NCI-H1105 (cell line): ENCODE measurements at regions not wholly inside any gene's neighbourhood (a gene's known extent, or its start where the extent isn't known, plus 50 kb on each side); places are given as distances from the start of the nearest gene placed in this dataset.
"Not testable (repeated sequence)": the region's sequence is repeated elsewhere in the genome, so short reads cannot be mapped to it uniquely, and the experiment has no call there.

Experiments used
- DNase-seq: peaks from one replicate; lab custom pipeline; 2025; lab: John Stamatoyannopoulos, UW

DNA sequence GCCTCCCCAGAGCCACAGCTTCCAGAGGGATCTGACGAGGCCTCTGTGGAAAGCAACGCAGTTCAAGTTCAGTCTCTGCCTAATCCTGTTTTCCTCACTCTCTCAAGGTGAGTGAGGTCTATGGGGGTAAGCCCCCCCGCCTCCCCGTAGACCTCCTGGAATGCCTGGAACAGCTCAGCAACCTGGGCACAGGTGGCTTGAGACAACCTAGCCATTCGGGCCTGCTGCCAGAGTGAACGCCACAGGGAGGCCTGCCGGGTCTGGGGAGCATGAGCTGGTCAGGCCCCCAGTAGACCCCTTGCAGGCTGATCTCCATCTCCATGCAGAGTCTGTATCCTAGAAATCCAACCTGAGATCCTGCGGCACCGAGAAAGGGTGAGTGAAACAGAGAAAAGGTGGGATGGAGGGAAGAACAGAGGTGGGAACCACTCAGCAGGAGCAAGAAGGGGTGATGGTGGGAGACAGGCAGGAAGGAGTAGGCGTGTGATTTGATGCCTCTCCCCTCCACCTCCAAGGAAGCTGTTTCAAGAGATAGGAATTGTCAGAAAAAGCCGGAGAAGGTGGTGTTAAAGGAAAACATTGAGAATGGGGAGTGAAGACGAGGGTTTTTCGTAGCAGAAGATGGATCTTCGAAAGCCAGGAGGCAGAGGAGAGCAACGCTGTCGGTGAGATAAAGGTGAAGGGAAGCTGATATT lies 123.1 kb upstream of the PRMT8 start:
- no peak for DNase-seq

DNA sequence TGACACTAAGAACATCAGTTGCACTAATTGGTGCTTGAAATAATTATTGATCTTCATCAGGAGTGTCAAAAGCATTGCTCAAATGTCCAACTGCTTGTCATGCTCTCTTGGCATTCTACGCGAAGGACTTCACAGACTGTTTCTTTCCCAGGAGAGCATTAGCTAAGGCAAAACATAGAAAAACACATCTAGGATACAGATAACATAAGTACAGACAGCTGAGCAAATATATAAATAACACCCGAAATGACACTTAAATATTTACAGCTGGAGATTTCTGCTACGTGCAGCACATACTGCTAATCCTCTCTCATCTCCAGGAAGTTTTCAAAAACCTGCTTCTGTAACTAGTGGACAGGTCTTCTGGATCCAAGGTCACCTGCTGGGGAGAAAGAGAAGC lies 120.0 kb upstream of the PRMT8 start:
- DNase-seq, result peak; percentile 53

DNA sequence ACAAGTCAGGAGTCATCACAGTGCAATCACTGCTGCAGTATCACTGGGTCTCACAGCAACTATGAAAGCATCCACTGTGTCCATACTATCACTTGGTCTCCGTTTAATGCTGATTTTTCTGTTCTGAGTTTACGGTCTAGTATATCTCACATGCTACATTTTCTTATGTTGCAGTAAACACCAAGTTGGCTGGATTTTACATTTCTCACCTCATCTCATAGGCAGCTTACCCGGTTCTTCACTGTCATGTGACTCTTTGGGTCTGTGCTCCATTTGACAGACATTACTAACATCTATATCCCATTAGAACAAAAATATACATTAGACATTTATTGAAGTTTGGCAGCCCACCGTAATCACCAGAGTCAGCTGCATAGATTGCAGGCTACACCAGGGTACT lies 115.7 kb upstream of the PRMT8 start:
- no peak for DNase-seq

DNA sequence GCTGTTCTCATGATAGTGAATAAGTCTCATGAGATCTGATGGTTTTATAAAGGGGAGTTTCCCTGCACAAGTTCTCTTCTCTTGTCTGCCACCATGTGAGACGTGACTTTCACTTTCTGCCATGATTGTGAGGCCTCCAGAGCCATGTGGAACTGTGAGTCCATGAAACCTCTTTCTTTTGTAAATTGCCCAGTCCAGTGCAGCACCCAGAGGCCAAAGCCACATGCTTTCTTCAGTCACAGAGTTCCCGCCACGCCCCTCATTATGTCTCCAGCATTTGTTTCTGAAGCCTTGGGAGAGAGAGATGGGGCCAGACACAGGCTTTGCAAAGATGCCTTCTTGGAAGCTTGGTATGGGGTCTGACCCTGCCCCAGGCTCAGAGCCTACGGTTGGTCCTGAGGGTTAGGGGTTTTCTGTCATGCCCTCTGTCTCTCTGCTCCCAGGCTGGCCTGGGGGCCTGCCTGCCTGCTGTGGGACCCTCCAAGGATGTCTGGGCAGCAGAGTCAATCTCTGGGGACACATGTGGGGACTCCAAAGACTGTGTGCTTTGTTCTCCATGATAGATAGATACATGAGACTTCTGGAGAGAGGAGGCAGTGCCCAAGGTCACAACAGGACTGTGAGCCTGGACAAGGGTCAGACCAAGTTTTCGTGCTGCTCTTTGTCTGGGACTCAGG lies 114.1 kb upstream of the PRMT8 start:
- DNase-seq, result no peak

DNA sequence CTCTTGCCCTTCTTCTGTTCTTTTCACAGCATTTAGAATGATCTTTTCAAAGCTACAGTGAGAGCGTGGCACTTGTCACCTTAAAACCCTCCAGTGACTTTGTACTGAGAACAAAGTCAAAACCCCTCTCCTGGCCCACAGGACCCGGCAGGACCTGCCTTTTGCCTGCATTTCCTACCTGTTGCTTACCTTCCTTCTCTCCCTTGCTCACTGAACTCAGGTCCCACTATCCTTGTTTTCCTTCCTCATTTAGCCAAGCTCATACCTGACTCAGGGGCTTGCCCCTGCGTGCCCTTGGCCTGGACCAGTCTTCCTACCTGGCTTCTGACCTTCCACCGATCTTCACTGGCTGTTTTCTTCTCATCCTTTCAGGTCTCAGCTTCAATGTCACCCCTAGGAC lies 112.3 kb upstream of the PRMT8 start:
- no peak for DNase-seq

DNA sequence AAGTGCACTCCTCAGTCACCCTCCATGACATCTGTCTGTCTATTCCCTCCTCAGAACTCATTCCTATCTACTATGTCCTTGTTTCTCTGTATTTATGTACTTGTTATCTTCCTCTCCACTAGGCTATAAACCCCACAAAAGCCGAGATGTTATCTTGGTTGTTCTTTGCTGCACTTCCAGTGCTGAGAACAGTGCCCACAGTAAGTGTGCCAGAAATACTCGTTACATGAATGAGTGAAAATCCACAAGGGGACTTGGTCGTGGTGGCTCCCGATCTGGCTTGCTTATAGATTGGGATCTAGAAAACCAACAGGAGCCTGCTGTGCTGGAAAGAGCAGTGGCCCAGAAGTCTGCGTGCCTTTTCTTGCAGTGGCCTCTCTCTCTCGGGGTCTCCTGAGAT lies 111.9 kb upstream of the PRMT8 start:
- no peak for DNase-seq

DNA sequence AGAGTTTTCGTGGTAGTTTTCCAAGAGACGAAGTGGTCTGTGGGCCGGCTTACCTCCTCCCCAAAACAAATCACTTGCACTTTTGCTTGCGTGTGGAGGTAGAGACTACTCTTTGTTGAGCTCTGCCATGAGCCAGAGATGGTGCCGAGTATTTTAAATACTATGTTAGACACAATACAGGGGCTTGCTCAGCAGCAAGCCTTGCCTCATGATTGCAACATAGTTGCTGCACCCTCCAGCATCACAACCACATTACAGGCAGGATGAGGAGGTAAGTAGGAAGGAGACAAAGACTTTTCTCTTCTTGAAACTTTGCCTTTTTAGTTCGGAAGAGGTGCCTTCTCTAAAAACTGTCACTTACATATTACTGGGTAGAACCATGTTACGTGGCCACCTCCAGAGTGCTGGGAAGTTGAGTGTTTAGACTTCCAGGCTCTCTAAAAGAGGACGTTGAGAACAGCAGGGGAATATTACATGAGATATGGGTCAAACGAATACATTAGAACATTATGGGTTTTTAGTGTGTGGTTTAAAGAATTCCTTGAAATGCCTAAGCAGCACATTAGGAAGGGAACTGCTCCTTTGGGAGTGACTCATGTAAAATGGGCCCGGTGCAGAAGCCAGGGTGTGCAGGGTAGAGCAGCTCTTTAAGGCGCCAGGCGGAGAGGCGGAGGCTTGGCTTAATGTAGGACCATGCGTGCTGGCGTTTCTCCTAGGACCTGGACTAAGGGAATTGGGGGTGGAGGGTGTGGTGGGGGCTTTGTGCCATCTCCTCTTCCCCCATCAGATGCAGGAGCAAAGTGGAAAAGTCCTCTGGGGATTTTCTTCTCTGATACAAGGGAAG lies 110.6 kb upstream of the PRMT8 start:
- no peak for DNase-seq

DNA sequence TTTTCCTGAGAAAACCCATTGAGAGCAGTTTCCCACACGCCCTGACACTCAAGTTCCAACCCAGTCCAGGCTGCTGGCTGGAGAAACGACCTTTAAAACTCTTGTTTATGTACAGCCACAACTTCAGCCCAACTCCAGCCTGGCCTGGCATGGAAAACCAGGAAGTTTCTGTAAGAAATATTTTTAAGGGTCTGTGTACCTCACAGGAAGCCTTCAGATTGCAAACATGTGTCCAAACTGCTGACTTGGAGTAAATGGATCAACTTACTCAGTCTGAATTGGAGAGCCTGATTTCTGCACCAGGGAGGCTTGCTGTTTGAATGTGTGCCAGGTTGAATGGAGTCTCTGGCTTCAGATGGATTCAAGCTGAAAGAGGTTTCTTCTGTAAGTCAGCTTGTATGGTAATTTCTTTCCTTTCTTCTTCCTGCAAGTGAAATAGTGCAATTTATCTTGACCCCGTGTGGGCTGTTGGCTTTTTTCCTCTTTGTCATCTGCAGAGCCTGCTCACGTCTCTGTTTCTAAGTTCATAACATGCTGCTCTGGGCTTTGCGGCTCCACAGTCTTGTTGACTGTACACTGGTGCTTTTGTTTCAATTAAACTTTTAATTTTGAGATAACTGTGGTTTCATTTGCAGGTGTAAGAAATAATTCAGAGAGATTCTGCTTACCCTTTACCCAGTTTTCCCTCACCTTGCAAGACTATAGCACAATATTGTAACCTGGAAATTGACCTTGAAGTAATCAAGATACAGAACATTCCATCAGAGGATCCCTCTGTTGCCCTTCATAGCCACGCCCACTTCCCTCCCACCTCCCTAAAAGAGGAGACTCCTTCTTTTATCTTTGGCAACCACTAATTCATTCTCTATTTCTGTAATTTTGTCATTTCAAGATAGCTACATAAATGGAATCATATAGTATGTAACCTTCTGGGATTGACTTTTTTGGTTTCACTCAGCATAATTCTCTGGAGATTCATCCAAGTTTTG lies 109.7 kb upstream of the PRMT8 start:
- no peak for DNase-seq

DNA sequence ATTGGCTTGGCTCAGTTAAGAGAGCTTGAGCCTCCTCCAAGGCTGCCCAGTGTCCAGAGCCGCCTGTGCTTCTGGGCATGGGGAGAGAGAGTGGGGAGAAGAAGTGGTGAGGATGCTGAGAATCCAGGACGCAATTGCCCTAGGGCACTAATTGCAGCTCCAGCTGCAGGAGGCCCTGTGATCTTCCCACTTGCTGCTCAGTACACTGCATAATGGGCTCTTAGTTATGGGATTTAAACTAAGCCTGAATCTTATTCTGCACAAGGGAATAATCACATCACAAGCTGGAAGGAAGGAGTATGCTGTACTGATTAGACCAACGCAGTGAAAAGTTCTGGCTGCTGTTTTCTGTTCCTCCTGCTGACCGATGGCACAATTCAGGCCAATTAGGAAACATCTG lies 101.0 kb upstream of the PRMT8 start:
- DNase-seq, result no peak

DNA sequence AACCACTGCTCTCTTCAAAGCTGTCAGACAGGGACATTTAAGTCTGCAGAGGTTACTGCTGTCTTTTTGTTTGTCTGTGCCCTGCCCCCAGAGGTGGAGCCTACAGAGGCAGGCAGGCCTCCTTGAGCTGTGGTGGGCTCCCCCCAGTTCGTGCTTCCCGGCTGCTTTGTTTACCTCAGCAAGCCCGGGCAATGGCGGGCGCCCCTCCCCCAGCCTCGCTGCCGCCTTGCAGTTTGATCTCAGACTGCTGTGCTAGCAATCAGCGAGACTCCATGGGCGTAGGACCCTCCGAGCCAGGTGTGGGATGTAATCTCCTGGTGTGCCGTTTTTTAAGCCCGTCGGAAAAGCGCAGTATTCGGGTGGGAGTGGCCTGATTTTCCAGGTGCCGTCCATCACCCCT lies 93.4 kb upstream of the PRMT8 start:
- not testable (repeated sequence) for DNase-seq

DNA sequence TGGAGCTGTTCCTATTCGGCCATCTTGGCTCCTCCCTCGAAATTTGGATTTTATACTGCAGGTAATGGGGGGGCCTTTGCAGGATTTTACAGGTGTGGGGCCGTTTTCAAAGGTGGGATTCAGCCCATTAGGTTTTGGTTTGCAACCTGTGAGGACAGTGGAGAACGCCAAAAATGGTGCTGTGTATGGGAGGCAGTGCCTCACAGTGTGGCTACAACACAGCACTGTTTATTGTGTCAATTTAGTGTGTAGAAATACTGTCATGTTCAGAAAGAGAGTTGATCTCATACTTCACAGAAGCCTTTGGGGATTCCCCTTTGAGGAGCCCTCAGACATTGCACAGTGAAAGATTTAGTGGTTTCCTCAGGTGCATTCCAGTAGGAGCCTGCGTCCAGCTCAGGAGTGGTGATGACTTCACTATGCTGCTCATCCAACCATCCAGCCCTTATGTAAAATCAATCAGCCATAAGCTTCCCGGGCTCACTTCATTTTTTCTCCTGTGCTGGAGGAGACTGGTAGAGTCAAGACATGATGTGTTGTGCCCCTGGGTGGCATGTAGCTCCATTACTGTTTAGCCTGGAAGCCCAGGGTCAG lies 92.7 kb upstream of the PRMT8 start:
- no peak for DNase-seq

DNA sequence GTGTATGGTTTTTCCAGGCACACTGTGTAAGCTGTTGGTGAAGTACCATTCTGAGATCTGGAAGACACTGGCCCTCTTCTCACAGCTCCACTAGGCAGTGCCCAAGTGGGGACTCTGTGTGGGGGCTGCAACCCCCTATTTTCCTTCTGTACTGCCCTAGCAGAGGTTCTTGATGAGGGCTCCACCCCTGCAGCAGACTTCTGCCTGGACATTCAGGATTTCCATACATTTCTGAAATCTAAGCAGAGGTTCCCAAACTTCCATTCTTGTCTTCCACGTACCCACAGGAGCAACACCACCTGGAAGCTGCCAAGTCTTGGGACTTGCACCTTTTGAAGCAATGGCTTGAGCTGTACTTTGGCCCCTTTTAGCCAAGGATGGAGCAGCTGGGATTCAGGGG lies 85.2 kb upstream of the PRMT8 start:
- DNase-seq, result no peak

DNA sequence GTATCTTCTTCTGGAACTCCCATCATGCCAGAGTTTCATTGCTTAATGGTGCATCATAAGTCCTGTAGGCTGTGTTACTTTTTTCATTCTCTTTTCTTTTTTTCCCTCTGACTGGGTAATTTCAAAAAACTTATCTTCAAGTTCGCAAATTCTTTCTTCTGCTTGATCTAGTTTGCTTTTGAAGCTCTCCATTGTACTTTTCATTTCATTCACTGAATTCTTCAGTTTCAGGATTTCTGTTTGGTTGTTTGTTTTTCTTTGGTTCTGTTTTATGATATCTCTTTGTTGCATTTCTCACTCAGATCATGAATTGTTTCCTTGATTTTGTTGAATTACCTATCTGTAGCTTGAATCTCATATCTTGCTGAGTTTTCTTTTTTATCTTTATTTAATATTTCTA lies 83.3 kb upstream of the PRMT8 start:
- no peak for DNase-seq

DNA sequence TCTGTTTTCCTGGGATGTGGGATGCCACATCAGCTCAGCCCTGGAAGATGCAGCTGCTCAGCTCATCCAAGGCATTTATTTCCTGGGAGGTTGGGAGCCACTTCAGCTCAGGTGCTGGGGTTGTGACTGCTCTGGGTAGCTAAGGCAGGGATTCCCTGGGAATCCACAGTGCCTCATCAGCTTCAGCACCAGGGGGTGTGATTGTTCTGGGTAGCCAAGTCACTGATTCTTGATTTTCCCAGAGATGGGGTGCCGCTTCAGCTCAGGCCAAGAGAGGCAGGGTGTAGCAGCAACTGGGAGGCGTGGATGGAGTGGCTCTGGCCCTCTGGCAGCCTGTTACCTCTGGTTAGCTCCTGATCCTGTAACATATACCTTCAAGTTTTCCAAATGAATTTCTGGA lies 81.3 kb upstream of the PRMT8 start:
- no peak for DNase-seq

DNA sequence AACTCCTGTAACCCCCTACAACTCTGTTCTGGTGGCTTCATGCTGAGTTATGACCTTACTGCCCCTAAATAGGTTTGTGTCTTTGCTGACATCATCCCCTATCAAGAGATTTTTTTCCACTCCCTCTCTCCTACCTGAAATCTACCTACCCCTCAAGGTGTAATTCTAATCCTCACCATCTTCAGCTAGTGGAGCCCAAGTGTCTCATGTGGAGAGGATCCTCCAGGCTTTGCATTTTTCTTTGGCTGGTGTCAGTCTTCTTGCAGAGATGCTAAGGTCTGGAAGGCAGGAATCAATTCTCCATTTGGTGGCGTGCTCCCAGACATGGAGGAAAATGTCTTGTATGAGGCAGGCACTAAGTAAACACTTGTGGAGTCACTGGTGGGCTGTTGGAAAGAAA lies 74.8 kb upstream of the PRMT8 start:
- no peak for DNase-seq

DNA sequence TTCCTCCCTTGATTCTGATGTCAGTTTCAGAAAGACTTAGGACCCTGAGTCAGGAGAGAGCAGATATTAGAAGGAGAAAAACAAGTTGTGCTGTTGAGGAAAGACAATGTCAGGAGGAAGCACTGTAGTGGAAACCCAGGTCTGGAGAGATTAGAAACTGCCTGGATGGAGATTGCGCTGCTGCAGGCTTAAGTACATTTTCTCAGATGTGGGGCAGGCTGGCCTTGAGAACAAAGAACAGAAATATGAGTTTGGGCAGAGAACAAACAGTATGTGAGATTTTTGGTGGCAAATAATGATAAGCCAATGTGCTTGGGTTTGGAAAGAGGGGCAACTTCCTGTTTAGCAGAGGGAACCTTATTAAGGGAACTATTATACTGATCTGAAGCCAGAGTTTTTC lies 74.3 kb upstream of the PRMT8 start:
- no peak for DNase-seq

DNA sequence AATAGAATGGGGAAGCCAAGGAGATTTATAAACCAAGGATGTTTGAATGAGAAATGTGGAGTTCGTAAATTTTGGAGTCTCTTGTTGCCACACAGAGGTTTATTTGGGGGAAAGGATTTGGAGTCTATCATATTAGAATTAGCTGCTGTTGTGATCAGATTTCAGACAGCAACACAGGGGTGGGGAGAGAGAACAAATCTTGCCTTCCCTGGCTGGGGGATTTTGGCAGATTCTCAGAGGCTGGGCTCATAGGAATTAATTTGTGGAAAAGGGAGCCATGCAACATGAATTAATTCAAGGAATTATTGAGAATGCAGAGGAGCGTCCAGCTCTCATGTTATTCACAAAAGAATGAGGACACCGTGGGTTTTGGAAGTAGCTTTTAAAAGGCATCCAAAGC lies 73.9 kb upstream of the PRMT8 start:
- no peak for DNase-seq

DNA sequence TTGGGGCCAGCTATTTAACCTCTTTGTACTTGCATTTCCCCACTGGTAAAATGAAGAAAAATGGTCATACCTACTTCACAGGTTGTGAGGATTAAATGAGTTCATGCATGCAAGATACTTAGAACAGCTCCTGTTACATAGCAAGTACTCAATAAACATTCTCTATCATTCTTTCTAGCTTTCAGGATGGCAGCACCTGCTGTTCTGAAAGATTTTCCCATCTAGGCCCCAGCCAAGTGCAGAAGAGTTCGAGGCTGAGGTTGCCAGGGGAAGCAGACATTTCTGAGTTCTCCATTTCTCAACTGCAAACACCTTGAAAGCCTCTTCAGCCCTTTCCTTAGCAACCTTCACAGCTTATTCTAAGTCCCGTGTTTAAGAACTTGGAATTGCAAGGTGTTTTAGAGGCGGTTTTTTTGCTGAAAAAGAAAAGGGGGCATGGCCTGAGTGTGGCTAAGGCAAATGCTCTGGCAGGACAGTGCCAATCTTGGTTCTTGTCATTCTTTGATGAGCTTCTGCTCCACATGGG lies 73.0 kb upstream of the PRMT8 start:
- DNase-seq, result no peak

DNA sequence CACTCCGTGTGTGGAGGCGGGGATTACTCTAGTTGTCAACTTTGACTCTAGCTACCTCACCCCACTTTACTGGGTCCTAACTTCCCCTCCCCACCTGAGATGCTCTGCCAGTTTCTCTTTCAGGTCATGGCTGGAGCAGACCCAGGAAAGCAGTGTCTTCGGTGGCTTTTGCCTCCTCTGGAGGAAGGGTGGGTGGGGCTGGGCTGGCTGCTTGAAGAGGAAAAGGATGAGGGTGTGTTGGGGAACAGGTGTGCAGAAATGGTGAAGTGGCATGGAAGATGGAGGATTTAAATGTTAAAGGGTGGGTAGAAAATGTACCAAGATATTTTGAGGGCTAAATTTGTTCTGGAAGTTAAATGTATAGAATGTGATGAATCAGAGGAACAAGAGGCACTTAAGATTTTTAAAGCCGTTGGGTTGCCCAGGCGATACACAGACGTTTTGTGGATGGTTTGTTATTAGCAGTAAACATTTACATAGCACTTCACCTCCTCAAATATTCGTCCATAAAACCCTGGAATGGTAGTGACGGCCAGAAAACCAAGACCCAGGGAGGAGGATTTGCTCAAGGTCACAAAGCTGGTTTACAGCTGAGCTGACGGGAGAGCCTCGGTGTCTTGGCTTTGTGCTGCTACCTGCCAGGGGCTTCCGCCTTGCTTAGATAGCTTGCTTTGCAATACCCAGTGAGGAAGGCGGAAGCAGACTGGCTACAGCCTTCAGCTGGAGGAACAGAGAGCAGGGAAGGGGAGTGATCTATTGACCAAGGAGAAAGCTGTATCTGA lies 72.2 kb upstream of the PRMT8 start:
- DNase-seq, result peak; percentile 15

DNA sequence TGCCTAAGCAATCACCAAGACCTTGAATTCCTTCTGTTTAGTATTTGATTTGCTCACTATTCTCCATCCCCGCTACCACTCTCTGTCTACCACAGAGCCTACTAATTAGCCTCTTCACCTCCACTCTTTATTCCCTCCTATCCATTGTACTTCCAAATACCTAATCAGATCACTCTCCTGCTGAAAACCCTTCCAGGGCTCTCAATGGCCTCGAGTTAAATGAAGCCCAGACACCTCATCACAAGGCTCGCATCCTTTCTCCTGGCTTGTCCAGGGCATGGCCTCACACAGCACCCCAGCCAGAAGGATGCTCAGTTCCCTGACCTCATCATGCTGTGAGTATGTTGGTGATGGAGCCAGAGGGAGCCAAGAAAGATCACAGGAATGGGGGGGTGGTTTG lies 71.4 kb upstream of the PRMT8 start:
- peak; percentile 2 for DNase-seq
